ENCODE measurements at regions not wholly inside any gene's neighbourhood (a gene's known extent, or its start where the extent isn't known, plus 50 kb on each side); places are given as distances from the start of the nearest gene placed in this dataset.

DNA sequence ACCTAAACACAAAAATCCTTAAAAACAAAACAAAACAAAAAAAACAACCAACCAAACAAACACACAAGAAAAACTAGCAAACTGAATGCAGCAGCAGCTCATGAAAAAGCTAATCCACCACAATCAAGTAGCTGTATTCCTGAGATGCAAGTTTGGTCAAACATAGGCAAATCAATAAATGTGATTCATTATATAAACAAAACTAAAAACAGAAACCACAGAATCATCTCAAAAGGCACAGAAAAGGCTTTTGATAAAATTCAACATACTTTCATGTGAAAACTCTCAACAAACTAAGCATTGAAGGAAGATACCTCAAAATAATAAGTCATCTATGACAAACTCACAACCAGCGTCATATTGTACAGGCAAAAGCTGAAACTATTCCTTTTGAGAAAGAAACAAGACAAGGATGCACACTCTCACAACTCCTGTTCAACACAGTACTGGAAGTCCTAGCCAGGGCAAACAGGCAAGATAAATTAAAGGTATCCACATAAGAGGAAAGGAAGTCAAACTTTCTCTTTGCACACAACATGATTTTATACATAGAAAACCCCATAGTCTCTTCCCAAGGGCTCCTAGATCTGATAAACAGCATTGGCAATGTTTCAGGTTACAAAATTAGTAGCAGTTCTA, 495.1 kb upstream of the SGO1 start:
- Histone ChIP-seq H2AFZ (no peak overlapping the region), H3K27ac (ENCODE audit: low read depth) (no peak overlapping the region)

DNA sequence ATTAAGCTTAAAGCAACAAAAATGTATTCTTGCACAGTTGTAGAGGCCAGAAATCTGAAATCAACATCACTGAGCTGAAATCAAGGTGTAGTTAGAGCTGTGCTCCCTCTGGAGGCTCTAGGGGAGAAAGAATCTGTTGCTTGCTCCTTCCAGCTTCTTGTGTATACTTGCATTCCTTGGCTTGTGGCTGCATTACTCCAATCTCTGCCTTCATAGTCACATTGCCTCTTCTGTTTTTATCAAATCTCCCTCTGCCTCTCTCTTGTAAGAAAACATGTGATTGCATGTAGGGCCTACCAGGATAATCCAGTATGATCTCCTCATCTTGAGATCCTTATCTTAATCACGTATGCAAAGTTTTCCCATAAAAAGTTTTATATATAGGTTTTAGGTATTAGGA, 487.9 kb upstream of the SGO1 start:
- no peak for TF ChIP-seq STAT1 (IDR thresholded peaks at IDR 0.05; ENCODE audit: unreplicated experiment)
- TF ChIP-seq, protein P1, sequence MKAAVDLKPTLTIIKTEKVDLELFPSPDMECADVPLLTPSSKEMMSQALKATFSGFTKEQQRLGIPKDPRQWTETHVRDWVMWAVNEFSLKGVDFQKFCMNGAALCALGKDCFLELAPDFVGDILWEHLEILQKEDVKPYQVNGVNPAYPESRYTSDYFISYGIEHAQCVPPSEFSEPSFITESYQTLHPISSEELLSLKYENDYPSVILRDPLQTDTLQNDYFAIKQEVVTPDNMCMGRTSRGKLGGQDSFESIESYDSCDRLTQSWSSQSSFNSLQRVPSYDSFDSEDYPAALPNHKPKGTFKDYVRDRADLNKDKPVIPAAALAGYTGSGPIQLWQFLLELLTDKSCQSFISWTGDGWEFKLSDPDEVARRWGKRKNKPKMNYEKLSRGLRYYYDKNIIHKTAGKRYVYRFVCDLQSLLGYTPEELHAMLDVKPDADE (IDR thresholded peaks at IDR 0.05), result no peak
- no peak for TF ChIP-seq POLR2AphosphoS5 (IDR thresholded peaks at IDR 0.05; ENCODE audit: low read depth)
- peak in 1 of 2 experiments; percentile 23; a peak in 1 of 4 replicates for TF ChIP-seq CTCF (conservative IDR thresholded peaks at IDR 0.05; ENCODE audit: low read depth in 2 of 2)

More for the DNA sequence above, 495.1 kb upstream of the SGO1 start:
- no peak overlapping the region; the same call in 1 of the 2 replicates for H3K27ac Mint-ChIP-seq
- no peaks in the 10 kb centered on the region for H3F3A ChIP-seq (replicated peaks; ENCODE audit: low read depth)
- H3K4me2 ChIP-seq, result no peak overlapping the region
- no peaks in the 10 kb centered on the region for H3K27me3 Mint-ChIP-seq (ENCODE audit: insufficient read depth, low read depth, poor library complexity)
- H3K4me3 ChIP-seq, result no peak overlapping the region
- DNase-seq (ENCODE audit: low spot score), result no peak
- H3K36me3 ChIP-seq (ENCODE audit: insufficient read depth), result no peaks in the 10 kb centered on the region
- H3K9me3 Mint-ChIP-seq, result no peaks in the 10 kb centered on the region
- ATAC-seq, result no peak
- no peaks in the 10 kb centered on the region for H3K27me3 ChIP-seq (ENCODE audit: insufficient read depth)
- H4K20me1 ChIP-seq (replicated peaks; ENCODE audit: insufficient read depth), result no peaks in the 10 kb centered on the region
- TF ChIP-seq NANOG (IDR thresholded peaks at IDR 0.05; ENCODE audit: borderline replicate concordance), result no peak
- H3K9me2 ChIP-seq (ENCODE audit: insufficient read depth), result no peaks in the 10 kb centered on the region
- H3K79me2 ChIP-seq (replicated peaks; ENCODE audit: insufficient read depth), result no peaks in the 10 kb centered on the region
- H3K36me3 Mint-ChIP-seq (ENCODE audit: low read depth), result no peaks in the 10 kb centered on the region
- H3K4me1 Mint-ChIP-seq, result peaks cover 11% of the 10 kb centered on the region
- no peak overlapping the region for H3K4me3 Mint-ChIP-seq
- no peaks in the 10 kb centered on the region for H3K4me1 ChIP-seq (ENCODE audit: insufficient read depth)

GRCh38 chr3:20669675-20670074, 483.7 kb upstream of the SGO1 start:
- Histone ChIP-seq H3K27ac (ENCODE audit: low read depth) (no peak overlapping the region), H3K36me3 (ENCODE audit: insufficient read depth) (no peaks in the 10 kb centered on the region), H3K4me1 (ENCODE audit: insufficient read depth) (no peaks in the 10 kb centered on the region), H3K79me2 (replicated peaks; ENCODE audit: insufficient read depth) (no peaks in the 10 kb centered on the region), H2AFZ (no peak overlapping the region), H3F3A (replicated peaks; ENCODE audit: low read depth) (no peaks in the 10 kb centered on the region), H3K9me2 (ENCODE audit: insufficient read depth) (peaks cover 8% of the 10 kb centered on the region), H3K4me3 (no peak overlapping the region), H4K20me1 (replicated peaks; ENCODE audit: insufficient read depth) (no peaks in the 10 kb centered on the region), H3K4me2 (no peak overlapping the region), H3K27me3 (ENCODE audit: insufficient read depth) (no peaks in the 10 kb centered on the region)
- Mint-ChIP-seq H3K27me3 (ENCODE audit: insufficient read depth, low read depth, poor library complexity) (no peaks in the 10 kb centered on the region), H3K36me3 (ENCODE audit: low read depth) (no peaks in the 10 kb centered on the region), H3K9me3 (peaks cover 6% of the 10 kb centered on the region; the same call in 1 of the 3 replicates), H3K27ac (no peak overlapping the region), H3K4me1 (no peaks in the 10 kb centered on the region), H3K4me3 (no peak overlapping the region)
- ATAC-seq, result no peak
- DNase-seq (ENCODE audit: low spot score), result no peak
- no peak for TF ChIP-seq ZNF331 (CRISPR knock-in tag; IDR thresholded peaks at IDR 0.05; ENCODE audit: low read depth)
- no peak for TF ChIP-seq EZH2phosphoT487 (IDR thresholded peaks at IDR 0.05; ENCODE audit: unreplicated experiment)
- TF ChIP-seq, protein P1 (IDR thresholded peaks at IDR 0.05), result no peak
- TF ChIP-seq CTCF (conservative IDR thresholded peaks at IDR 0.05; ENCODE audit: low read depth in 2 of 2), result no peak

More for the DNA sequence above, 487.9 kb upstream of the SGO1 start:
- Histone ChIP-seq H2AFZ (no peak overlapping the region), H3F3A (replicated peaks; ENCODE audit: low read depth) (no peaks in the 10 kb centered on the region), H3K4me3 (no peak overlapping the region), H4K20me1 (replicated peaks; ENCODE audit: insufficient read depth) (no peaks in the 10 kb centered on the region), H3K4me1 (ENCODE audit: insufficient read depth) (no peaks in the 10 kb centered on the region), H3K9me2 (ENCODE audit: insufficient read depth) (peaks cover 8% of the 10 kb centered on the region), H3K36me3 (ENCODE audit: insufficient read depth) (no peaks in the 10 kb centered on the region), H3K27me3 (ENCODE audit: insufficient read depth) (no peaks in the 10 kb centered on the region), H3K27ac (ENCODE audit: low read depth) (no peak overlapping the region), H3K79me2 (replicated peaks; ENCODE audit: insufficient read depth) (no peaks in the 10 kb centered on the region), H3K4me2 (no peak overlapping the region)
- Mint-ChIP-seq H3K27me3 (ENCODE audit: insufficient read depth, low read depth, poor library complexity) (no peaks in the 10 kb centered on the region), H3K27ac (no peak overlapping the region), H3K4me3 (no peak overlapping the region), H3K9me3 (peaks cover 8% of the 10 kb centered on the region; the same call in 1 of the 3 replicates), H3K4me1 (no peaks in the 10 kb centered on the region), H3K36me3 (ENCODE audit: low read depth) (no peaks in the 10 kb centered on the region)
- ATAC-seq, result no peak
- no peak for DNase-seq (ENCODE audit: low spot score)
